IPS-18c (cell line): ENCODE measurements at regions not wholly inside any gene's neighbourhood (a gene's known extent, or its start where the extent isn't known, plus 50 kb on each side); places are given as distances from the start of the nearest gene placed in this dataset.
"Not testable (repeated sequence)": the region's sequence is repeated elsewhere in the genome, so short reads cannot be mapped to it uniquely, and the experiment has no call there.

Source experiments
- H3K4me3 ChIP-seq: 2 replicates; pipeline ENCODE4 v1.7.0; 2013; ENCODE audit warnings: low read depth, mild to moderate bottlenecking, low read length, moderate library complexity; ENCODE audit not compliant: insufficient read depth
- H3K9me3 ChIP-seq: one replicate; pipeline ENCODE4 v1.6.1; 2013; ENCODE audit warnings: mild to moderate bottlenecking, low read length, moderate library complexity; ENCODE audit not compliant: control insufficient read depth, insufficient read depth

DNA sequence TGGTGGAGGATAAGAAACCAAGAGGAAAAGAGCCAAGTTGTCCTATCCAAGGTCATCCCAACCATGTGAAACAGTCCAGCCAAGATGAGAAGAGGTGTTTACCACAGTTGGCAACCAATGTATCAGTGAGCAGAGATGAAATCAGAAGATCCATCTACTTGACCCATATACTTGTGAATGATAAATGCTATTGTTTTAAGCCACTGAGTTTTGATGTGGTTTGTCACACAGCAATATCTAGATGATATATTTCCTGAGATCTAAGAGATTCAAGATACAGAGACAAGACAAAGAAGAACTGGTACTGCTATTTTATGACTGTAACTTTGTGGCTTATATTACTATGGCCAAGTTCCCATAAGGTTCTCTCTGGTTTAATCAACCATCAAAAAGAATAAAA lies 721.2 kb downstream of the MAFB start:
- Histone ChIP-seq H3K9me3 (no peaks in the 10 kb centered on the region), H3K4me3 (no peak overlapping the region)

DNA sequence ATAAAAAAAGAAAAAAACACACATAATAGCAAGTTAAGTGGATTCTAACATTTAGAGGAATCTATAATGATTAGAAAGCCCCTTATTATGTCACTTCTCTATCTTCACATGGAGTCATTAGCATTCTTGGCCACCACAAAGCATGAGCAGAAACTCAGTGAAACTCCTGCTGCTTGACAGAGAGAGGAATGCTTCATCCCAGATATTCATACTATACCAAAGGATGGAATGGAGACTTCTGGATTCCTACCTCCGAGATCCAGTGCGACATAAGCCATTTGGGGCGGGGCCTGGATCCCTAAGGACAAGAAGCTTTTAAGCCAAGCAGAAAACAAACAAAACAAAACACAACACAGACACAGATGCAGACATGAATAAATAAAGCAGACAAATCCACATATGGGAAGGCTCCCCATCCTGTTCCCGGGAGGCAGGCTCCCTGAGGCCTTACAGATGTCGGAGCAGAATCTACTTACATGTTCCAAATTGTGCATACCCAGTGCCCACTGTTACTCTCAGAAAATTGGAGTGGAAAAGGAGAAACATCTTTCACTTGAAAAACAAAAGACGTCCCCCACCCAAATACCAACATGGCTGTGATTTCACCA lies 727.3 kb downstream of the MAFB start:
- Histone ChIP-seq H3K4me3 (no peak overlapping the region), H3K9me3 (no peaks in the 10 kb centered on the region)

DNA sequence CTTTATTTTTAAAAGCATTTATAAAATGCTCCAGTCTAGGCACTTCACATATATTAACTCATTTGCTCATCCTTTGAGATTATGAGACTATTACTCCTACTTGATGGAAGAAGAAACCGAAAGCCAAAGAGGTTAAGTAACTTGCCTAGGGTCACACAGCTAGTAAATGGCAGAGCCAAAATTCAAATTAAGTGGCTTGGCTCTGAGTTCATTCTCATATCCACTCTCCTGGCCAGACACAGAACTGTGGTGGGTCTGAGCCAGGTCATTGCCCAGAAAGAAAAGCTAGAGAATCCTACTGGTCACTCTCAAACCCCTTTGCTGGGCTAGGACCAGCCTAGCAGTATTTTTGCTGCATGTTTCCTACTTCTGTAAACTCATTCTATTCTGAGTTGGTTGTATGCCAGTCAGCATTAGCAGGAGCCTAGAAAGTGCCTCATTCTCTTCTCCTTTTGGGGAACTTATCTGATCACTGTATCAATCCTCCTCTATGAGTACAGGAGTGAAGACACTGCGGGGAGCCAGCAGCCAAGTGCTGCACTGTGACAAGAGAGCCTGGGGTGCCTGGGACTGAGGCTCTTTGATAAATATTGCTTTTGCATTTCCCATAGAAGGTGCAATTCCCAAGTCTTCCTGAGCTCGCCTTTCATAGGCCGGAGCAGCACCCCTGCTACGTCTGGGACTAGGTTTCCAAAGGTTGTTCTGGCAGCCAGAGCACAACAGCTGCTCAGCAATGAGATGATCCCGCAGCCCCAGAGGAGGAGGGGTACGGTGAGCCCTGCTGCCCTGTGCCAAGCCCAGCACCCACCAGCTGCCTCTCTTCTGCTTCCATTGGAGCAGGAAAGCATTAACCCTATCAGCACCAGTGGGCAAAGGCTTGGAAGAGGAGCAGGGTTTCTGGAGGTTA lies 728.3 kb downstream of the MAFB start:
- H3K9me3 ChIP-seq: no peaks in the 10 kb centered on the region
- H3K4me3 ChIP-seq: no peak overlapping the region

DNA sequence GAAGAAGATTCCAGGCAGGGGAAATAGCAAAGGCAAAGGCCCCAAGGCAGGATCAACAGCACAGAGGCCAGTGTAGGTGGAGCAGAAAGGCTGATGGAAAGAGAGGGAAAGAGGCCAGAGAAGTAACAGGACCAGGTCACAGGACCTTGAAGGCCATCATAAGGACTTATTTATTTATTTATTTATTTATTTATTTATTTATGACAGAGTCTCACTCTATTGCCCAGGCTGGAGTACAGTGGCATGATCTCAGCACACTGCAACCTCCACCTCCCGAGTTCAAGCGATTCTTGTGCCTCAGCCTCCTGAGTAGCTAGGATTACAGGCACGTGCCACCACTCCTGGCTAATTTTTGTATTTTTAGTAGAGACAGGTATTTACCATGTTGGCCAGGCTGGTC lies 731.1 kb downstream of the MAFB start:
- not testable (repeated sequence) for H3K9me3 ChIP-seq, H3K4me3 ChIP-seq

DNA sequence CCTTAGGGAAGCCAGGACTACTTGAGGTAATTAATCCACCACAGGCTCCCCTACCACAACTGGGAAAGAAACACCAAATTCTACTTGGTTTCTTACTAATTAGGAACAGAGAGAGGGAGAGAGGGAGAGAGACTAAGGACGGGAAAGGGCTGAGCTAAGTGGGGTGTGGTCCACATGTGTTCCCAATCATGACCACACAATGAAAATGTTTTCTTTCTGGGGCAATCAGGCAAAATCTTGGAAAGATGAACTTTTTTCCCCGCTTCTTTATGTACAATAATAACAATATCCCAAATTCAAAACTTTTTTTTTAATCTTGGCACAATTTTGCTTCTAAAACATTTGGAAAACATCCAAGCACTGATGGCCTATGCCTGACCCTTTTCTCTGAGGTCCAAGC lies 734.4 kb downstream of the MAFB start:
- Histone ChIP-seq H3K4me3 (no peak overlapping the region), H3K9me3 (no peaks in the 10 kb centered on the region)

DNA sequence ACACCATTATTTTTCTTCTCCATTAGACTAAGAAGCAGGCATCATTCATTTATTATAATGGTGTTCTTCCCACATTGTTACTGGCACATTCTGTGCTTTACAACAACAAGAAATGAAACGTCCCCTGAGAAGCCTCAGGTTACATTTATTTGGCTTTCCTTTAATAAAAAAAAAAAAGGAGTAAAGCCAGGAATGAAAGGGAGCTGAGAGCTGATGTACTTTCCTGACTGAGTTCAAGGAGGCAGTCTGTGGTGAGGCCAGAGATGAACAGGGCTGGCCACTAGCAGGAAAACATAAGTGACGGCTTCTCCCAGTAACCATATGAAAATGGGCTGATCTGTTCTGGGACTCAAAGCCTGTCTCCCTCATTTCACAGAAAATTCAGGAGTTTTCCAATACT lies 742.1 kb downstream of the MAFB start:
- Histone ChIP-seq H3K9me3 (no peaks in the 10 kb centered on the region), H3K4me3 (no peak overlapping the region)

DNA sequence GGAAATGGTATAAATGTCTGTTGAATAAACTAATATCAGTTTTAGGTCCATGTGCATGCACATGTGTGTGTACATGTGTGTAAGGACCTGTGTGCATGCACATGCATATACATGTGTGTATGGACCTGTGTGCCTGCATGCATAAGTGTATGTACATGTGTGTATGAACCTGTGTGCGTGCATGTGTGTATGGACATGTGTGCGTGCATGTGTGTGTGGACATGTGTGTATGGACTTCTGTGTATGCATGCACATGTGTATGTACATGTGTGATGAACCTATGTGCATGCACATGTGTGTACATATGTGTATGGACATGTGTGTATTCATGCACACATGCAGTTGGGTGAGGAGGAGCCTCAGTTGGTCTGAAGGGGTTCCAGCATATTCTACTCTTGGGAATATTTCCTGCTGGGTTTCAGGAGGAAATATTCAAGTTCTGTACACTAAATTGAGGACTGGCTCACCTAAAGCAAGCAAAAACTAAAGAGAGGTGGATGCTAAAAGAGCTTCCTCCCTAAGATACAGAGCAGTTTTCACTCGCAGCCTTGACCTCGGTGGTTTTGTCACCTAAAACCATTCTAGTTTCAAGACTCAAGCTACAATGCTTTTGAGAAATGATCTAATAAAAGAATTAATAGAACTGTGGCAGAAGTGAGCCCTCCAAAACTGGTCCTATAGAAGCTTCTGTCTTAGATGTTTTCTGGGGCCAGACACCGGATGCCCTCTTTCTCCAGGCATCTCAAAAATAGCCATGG lies 742.8 kb downstream of the MAFB start:
- H3K9me3 ChIP-seq: no peaks in the 10 kb centered on the region
- H3K4me3 ChIP-seq: no peak overlapping the region

DNA sequence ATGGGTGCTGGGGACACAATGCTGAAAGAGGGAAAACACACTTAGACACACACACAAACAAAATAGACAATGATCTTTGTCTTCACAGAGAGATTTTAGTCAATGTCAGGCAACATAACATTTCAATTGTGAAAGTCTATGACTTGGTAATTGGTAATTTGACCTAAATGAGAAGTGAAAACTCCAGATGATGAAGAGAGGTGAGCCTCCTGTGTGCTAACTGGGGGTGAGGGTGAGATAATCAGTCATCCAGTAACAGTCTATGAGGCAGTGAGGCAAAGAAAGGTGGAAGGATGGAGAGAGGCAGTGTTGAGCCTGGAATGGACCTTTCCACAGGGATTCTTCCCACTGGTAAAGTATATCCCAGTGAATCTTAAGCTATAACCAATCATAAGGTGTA lies 744.2 kb downstream of the MAFB start:
- Histone ChIP-seq H3K4me3 (no peak overlapping the region), H3K9me3 (no peaks in the 10 kb centered on the region)

DNA sequence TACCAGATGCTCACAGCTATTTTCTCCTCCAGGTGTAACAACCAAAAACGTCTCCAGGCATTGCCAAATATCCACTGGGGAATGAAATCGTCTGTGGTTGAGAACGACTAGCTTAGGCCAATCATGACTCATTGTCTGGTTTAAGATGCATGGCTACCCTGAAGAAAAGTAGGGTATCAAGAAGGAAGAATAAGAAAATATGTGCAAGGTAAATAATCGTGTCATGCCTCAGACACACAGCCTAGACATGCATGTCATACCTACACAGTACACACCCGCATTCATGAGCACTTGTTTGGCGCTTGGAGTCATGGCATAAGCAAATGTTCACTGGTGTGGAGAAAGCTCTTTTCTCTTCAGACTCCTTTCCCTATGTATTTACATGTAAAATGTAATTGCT lies 745.7 kb downstream of the MAFB start:
- Histone ChIP-seq H3K9me3 (no peaks in the 10 kb centered on the region), H3K4me3 (no peak overlapping the region)

DNA sequence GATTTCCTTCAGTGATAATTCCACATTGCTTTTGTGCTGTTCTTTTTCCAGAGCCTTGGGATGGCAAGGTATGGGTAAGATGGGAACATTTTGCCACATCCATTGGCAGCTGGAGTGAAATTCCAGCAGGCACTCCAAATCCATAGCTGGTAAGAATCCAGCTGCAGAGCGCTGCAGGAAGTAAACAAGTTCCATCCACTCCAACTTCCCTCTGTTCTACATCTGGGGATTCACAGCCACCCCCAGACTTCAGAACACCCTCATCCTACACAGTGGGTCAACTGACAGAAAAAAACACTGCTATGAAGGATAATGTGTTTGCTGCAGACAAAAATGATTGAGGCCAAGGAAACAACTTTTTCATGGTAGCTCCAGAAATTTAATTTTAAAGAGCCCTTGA lies 747.8 kb downstream of the MAFB start:
- H3K9me3 ChIP-seq: no peaks in the 10 kb centered on the region
- H3K4me3 ChIP-seq: no peak overlapping the region

DNA sequence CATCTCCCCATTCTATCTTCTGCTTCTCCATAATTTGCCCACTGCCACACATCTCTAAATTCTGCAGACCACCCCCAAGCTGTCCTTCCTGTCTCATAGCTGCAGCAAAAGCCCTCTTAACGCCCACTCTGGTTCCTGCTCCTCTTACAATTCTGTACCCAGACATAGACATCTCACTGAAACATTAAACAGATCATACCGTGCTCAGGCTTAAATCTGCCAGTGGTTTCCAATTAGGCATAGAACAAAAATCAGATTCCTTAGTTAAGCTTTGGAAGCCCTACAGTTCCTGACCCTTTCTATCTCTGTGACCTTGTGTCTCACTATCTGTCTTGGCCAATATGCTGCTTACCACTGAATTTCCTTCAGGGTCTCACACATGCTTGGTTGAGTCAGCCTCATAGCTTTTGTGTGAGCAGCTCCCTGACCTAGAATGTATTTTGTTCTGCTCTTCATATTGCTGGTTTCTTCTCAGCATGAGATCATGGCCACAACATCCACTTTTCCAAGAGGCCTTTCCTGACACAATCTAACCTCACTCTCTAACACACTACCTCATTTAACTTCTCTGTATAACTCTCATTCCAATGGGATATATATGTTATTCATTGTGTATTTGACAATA lies 749.7 kb downstream of the MAFB start:
- no peak overlapping the region for H3K4me3 ChIP-seq

DNA sequence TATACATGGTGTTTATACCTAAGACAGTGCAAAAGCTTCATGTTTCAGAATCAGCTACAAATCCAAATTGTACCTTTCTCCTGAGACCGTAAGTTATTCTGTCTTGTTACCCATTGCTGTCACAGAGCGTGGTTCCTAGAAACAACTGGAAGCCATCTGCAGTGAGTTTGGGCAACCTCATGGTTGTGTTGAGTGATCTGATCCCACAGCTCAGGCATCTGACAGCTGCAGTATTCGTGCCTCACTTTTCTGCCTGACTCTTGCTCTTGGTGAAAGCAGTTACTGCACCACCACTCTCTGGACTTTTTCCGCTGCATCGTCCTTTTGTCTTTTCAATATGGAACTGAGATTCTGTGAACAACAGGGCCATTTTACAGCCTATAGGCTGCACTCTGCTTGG lies 752.6 kb downstream of the MAFB start:
- H3K9me3 ChIP-seq: no peaks in the 10 kb centered on the region
- no peak overlapping the region for H3K4me3 ChIP-seq

More for the DNA sequence above, 749.7 kb downstream of the MAFB start:
- H3K9me3 ChIP-seq: no peaks in the 10 kb centered on the region

DNA sequence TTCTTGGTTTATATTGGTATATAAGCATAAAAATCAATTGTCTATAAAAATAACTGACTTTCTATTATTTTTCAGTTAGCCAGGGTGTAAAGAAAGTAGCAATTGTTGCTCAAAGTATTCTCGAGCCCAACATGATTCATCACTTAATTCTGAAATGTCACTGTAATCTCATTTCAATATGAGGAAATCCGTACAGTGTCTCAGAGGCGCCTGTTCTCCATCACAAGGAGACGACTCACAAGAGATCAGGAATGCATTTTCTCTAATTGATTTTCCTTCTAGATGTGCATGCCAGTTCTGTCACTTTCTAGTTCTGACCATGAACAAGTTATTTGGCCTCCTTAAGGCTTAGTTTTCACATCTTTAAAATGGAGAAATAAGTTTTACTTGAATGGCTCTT lies 753.1 kb downstream of the MAFB start:
- Histone ChIP-seq H3K9me3 (no peaks in the 10 kb centered on the region), H3K4me3 (no peak overlapping the region)

DNA sequence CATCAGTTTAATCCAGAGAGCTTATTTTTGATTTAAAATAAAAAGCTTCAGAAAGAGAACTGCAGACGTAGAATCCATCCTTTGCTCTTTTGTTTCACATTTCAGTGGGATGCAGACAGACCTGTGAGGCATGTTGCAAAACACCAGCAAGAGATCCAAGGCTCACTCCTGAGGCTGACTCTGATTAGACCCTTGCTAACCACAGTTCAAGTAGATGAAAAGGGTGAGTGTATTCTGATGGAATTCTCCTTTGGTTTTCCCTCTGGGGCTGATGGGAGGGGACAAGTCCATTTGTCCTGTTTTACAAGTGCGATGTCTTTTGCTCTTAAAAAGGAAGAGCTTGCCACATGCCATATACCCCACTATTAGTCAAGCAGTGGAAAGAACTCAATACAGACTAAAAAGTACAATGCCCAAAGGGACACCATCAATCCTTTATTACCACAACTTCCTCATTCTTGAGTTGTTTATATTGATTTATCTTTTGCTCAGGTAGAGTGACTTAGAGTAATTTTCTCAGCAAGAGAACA lies 772.7 kb downstream of the MAFB start:
- Histone ChIP-seq H3K9me3 (no peaks in the 10 kb centered on the region), H3K4me3 (no peak overlapping the region)

DNA sequence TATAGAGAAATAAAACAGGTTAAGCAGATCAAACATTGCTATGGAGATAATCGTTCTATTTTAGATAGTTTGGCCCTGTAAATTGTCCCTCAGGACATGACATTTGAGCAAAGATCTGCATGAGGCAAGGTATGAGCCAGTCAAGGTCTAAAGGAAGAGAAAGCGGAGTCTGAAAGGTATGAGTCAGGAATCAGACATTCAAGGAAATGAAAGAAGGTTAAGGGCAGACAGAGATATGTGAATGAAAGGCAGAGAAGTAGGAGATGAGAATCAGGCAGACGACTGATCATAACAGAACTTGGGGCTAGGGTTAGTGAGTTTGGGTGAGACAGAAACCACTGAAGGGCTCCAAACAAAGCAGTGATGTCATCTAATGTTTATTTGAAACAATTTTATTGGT lies 775.8 kb downstream of the MAFB start:
- Histone ChIP-seq H3K4me3 (no peak overlapping the region), H3K9me3 (no peaks in the 10 kb centered on the region)

DNA sequence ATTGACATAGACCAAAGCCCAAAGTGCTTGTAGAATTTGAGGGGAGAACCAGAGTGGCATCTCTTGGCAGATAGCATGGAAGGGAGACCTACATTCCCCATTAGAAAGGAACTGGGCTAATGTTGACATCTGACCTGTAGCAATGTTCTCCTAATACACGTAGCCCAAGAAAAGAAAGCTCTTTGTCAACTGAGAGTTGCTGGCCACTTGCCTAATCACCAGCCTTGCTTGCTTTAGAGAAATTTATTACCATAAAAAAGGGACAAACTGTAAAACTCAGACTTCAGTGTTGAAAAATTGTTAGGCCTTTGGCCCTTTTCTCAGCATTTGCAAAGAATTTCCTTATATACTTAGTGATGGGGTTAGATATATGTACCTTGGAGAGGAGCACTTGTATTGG lies 777.5 kb downstream of the MAFB start:
- H3K9me3 ChIP-seq: no peaks in the 10 kb centered on the region
- H3K4me3 ChIP-seq: no peak overlapping the region

DNA sequence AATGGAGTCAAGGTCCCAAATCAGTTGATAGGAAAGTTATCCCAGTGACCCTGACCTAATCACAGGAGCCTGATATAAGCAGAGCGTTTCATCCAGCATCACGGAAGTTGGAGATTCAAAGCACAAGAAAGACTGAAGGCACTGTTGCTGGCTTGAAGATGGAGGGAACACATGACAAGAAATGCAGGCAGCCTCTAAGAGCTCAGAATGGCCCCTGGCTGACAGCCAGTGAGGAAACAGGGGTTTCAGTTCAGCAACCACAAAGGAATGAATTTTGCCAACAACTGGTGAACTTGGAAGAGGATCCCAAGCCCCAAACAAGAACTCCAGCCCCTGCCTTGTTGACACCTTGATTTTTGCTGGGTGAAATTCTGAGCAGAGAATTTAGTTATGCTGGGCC lies 778.5 kb downstream of the MAFB start:
- H3K4me3 ChIP-seq: no peak overlapping the region
- no peaks in the 10 kb centered on the region for H3K9me3 ChIP-seq
